GM21381 (cell line): ENCODE measurements at regions not wholly inside any gene's neighbourhood (a gene's known extent, or its start where the extent isn't known, plus 50 kb on each side); places are given as distances from the start of the nearest gene placed in this dataset.

Experiments
- ATAC-seq: cut with Tn5 transposase; IDR thresholded peaks from one replicate; pipeline ENCODE4 v1.9.1; 2021; ENCODE audit warnings: mild to moderate bottlenecking, moderate library complexity; ENCODE audit not compliant: unreplicated experiment

GRCh38 chr13:44237881-44238421, 135.7 kb upstream of the SERP2 start:
- ATAC-seq: no peak

DNA sequence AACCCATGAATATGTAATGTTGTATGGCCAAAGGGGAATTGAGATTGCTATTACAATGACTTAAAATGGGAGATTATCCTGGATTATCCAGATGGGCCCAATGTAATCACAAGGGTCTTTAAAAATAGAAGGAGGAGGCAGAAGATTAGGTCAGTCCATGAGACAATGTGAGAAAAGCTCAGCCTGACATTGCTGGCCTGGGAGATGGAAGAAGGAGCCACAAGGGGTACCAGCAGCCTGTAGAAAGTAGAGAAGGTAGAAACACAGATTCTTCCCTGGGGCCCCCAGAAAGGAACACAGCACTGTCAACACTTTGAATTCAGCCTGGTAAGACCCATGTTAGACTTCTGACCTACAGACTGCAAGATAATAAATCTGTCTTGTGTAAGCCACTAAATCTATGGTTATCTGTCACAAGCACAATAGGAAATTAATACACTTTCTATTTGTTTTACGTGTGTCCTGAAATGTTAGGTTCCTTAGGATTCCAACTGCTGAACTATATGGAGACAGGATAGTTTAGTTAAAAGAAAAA, 132.9 kb upstream of the SERP2 start:
- no peak for ATAC-seq

GRCh38 chr13:44241638-44242037, 132.0 kb upstream of the SERP2 start:
- no peak for ATAC-seq

DNA sequence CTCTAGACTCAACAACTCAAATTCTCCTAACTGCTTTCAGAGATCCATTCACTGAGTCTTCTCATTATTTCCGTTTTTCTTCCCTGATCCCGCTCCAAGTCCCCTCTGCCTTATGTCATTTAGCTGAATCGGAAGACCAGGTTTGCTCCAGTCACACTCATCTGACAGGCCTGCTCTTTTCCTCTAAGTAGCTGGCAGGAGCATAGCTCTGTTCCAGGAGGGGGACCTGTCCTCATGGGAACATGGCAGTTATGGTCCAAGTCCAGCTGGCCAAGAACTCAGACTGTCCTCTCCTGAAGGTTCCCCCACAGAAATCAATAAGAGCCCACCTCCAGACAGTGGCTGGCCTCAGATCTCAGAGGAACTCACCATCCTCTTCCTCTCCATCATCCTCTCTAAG, 130.9 kb upstream of the SERP2 start:
- no peak for ATAC-seq

DNA sequence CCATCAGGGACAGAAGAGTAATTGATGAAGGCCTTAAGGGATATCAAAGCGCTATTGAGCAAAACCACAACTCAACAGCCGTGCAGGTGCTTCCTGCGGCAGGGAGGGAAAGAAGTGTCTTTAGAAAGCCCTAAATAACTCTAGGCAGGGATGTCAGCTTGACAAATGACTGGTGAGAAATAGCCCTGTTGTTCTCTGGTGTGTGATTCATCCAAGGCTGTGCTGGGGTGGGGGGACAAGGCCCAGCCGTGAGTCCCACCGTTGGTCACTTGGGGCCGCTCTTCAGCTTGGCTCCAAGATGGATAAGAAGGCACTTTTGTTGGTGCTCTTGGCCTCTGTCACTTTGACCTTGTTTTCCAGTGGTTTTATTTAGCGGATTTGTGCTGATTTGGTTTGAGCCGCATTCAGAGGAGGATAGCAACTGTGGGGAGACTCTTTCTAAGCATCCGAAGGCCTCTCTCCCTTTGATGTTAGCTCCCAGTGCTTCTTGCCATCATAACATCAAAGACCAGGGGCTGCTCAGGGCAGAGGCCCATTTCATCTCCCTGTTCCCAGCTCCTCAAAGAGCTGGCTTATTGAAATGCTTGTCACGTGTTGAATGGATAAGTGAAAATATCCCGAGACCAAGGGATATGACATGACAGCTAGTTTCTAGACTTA, 130.3 kb upstream of the SERP2 start:
- no peak for ATAC-seq

- no peak for ATAC-seq
Measured at GRCh38 chr13:44244288-44244687, 129.3 kb upstream of the SERP2 start.

DNA sequence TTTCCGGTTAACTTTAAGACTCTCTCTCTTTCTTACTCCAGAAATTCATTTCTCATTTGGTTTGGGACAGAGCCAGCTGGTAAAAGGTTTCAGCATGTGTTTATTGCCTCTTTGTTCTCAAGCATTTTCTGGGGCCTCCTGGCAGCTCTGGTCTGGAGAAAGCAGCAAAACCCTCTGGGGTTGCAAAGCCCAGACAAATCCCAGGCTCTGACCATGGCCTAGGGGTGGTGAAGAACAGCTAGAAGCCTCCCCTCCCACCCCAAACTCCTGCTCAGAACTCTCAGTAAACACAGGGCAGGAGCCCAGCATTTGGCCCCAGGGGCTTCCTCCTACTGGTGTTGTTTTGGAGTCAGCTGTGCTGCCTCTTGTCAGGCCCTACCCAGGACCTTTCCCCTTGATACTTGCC, 124.2 kb upstream of the SERP2 start:
- ATAC-seq: no peak

DNA sequence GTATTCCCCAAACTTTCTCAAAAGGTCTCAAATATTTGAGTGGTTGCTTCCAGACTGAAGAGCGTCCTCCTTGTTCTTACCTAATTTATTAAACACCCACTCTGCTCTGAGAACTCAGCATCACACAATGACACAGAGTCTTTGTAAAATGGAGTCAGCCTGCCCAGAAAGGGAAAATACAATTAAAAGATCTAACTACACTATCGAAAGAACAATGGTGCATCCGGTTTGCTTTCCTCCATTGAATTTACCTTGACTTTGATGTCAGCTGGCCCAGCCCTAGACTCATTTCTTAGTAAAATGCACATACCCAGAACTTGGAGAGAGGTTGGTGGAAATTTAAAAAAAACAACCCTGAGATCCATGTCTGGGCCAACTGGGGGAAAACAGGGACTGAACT, 120.7 kb upstream of the SERP2 start:
- no peak for ATAC-seq

DNA sequence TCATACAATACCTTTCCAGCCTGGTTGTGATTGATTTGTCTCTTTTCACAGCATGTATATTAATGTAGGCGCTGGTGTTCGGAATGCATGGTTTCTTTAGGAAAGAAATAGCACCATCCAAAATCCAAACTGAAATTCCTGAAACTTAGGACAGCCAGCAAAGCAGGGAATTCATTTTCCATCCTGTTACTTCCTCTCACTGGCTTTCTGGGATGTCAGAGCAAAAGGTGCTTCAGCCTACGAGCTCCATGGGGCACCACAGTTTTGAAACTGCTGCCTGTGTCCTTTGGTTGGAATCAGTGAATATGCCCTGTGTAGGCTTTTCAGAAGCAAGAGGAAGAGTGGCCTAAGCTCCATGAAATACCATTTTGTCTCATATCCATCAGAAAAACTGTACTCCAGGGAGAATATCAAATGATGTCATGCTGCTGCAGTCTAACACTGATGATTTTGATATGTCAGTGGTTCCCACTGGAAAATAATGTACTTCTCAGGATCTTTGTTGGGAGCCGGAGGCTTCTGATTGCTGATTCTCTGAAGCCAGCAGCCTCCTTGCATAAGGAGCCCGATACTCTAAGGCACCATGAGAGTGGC, 117.8 kb upstream of the SERP2 start:
- ATAC-seq: no peak

GRCh38 chr13:44257796-44258195, 115.8 kb upstream of the SERP2 start:
- ATAC-seq: no peak

GRCh38 chr13:44259045-44260027, 114.3 kb upstream of the SERP2 start:
- ATAC-seq: peak; percentile 61

DNA sequence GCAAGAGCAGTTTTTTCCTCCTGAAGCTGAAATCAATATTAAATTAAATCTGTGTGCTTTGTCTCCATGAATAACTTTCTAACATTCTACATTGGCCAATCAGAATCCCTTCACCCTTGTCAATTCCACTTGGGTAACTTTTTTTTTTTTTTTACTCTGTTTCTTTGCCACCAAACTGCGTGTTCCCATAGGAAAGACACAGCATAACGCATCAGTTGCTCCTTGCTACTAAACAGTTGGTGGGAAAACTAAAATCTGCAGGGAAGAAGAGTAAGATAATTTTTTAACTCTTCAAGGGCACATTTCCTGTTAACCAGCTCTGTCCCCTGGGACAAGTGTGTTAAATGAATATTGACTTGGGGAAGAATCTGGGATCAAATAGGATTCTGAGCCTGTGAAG, 113.3 kb upstream of the SERP2 start:
- no peak for ATAC-seq

- ATAC-seq: no peak
Measured at GRCh38 chr13:44263751-44264620, 109.6 kb upstream of the SERP2 start.

DNA sequence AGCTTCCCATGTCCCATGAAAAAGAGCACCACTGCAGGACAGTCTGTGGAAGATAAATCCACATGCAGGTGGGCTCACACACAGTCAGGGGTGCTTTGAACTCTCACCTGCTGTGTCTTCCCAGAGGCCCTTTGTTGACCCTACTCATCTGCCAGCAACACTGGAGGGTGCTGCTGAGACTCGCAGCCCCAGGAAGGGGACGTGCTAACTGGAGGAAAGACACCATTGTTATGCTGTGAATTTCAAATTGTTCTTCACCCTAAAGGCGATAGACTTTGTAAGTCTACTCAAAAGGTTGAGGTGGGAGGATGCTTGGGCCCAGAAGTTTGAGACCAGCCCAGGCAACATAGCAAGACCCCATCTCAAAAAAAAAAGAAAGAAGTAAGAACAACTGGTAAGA, 107.3 kb upstream of the SERP2 start:
- no peak for ATAC-seq

- no peak for ATAC-seq
Measured at GRCh38 chr13:44266772-44267171, 106.9 kb upstream of the SERP2 start.

- no peak for ATAC-seq
Measured at GRCh38 chr13:44267203-44267602, 106.4 kb upstream of the SERP2 start.

DNA sequence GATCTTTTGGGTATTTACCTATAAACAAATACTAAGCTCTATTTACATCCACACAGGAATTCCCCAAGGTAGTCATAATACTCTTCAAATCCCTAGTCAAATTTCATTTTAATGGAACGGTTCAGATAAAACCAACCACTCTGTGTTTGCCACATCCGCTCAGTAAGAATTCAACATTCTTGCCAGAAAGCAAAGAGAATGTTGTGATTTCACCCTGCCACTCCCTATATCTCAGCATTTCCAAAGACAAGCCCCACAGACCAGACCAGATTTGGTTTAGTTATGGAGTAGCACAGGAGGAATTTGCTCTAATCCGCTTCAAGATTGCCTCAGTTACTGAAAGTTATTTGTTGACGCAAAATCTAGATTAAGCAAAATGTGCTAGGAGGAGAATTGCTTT, 105.6 kb upstream of the SERP2 start:
- ATAC-seq: no peak

GRCh38 chr13:44268980-44269379, 104.6 kb upstream of the SERP2 start:
- ATAC-seq: no peak

DNA sequence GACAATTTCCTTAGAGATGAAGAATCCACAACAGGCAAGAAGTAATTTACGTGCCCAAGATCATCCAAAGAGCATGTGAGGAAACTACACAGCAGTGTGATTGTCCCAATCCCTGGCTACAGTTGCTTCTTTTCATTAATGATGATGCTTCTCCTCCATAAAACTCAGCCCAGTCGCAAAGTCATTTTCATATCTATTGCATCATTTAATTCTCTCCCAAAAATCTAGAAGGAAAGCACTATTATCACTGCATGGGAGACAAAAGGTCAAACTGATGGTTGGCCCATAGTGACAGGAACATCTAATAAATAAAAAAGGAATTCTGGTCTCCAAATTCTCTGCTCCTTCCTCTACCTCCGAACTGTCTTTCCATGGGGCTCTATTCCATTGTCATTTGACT, 103.5 kb upstream of the SERP2 start:
- ATAC-seq: no peak

GRCh38 chr13:44271031-44271455, 102.6 kb upstream of the SERP2 start:
- no peak for ATAC-seq
